ENCODE measurements at regions not wholly inside any gene's neighbourhood (a gene's known extent, or its start where the extent isn't known, plus 50 kb on each side); places are given as distances from the start of the nearest gene placed in this dataset.

DNA sequence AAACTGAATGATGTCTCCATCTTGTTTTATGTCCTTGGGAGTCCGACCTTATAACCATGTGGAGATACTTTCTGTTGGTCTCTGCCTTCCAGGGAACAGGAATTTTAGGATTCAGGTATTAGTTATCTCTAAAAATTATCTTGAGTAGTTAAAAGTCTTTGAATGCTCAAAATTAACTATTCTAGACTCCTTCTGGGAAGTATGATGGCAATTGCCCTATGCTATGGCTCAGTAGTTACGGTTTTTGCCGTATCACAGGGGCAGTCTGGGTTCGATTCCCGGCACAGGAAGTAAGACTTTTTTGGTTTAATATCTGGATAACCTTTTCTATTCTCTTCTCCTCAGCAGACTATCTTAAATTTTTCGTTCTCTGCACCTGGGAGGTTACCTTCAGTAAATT lies 708.7 kb upstream of the LRATD1 start (continued):
- TF ChIP-seq, protein P1, sequence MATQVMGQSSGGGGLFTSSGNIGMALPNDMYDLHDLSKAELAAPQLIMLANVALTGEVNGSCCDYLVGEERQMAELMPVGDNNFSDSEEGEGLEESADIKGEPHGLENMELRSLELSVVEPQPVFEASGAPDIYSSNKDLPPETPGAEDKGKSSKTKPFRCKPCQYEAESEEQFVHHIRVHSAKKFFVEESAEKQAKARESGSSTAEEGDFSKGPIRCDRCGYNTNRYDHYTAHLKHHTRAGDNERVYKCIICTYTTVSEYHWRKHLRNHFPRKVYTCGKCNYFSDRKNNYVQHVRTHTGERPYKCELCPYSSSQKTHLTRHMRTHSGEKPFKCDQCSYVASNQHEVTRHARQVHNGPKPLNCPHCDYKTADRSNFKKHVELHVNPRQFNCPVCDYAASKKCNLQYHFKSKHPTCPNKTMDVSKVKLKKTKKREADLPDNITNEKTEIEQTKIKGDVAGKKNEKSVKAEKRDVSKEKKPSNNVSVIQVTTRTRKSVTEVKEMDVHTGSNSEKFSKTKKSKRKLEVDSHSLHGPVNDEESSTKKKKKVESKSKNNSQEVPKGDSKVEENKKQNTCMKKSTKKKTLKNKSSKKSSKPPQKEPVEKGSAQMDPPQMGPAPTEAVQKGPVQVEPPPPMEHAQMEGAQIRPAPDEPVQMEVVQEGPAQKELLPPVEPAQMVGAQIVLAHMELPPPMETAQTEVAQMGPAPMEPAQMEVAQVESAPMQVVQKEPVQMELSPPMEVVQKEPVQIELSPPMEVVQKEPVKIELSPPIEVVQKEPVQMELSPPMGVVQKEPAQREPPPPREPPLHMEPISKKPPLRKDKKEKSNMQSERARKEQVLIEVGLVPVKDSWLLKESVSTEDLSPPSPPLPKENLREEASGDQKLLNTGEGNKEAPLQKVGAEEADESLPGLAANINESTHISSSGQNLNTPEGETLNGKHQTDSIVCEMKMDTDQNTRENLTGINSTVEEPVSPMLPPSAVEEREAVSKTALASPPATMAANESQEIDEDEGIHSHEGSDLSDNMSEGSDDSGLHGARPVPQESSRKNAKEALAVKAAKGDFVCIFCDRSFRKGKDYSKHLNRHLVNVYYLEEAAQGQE (IDR thresholded peaks at IDR 0.05; ENCODE audit: low read depth, low read length) = no peak
- TF ChIP-seq EZH2 (IDR thresholded peaks at IDR 0.05; ENCODE audit: borderline replicate concordance, control insufficient read depth, low read depth, low read length) = no peak
- no peak for TF ChIP-seq ZNF384 (IDR thresholded peaks at IDR 0.05; ENCODE audit: borderline replicate concordance, low read depth, low read length)
- TF ChIP-seq, protein P2, sequence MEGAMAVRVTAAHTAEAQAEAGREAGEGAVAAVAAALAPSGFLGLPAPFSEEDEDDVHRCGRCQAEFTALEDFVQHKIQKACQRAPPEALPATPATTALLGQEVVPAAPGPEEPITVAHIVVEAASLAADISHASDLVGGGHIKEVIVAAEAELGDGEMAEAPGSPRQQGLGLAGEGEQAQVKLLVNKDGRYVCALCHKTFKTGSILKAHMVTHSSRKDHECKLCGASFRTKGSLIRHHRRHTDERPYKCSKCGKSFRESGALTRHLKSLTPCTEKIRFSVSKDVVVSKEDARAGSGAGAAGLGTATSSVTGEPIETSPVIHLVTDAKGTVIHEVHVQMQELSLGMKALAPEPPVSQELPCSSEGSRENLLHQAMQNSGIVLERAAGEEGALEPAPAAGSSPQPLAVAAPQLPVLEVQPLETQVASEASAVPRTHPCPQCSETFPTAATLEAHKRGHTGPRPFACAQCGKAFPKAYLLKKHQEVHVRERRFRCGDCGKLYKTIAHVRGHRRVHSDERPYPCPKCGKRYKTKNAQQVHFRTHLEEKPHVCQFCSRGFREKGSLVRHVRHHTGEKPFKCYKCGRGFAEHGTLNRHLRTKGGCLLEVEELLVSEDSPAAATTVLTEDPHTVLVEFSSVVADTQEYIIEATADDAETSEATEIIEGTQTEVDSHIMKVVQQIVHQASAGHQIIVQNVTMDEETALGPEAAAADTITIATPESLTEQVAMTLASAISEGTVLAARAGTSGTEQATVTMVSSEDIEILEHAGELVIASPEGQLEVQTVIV (IDR thresholded peaks at IDR 0.05; ENCODE audit: borderline replicate concordance, partially characterized antibody) = no peak
- no peak for TF ChIP-seq CBX5 (IDR thresholded peaks at IDR 0.05; ENCODE audit: low read depth)
- TF ChIP-seq BACH1 (IDR thresholded peaks at IDR 0.05; ENCODE audit: borderline replicate concordance) = no peak

DNA sequence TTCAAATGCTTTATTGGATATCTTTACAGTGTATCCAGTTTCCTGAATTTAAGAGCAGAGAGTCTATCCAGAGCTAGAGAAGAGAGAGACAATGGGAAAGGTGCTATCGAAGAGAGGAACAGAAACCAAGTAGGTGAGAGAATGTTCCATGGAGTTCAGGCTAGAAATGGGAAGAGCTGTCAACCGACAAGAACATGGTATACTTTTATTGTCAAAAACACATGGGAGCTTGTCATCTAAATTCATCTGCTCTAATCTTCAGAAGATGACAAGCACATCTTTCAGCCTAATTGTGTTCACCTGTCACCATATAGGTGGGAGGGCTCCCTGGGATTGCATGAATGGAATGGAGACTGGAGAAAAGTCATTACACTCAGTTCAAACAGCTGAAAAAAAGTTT lies 690.4 kb upstream of the LRATD1 start:
- no peaks in the 10 kb centered on the region for H3K79me2 ChIP-seq (ENCODE audit: control insufficient read depth, insufficient read depth, low read length)
- intact Hi-C loops (cut with micrococcal nuclease; ENCODE audit: unreplicated experiment) (no loop called here), in situ Hi-C loops (cut with MboI) (no loop called here)
- FAIRE-seq = no peak
- H3K4me3 ChIP-seq = no peak overlapping the region
- no peak overlapping the region for H3K27ac ChIP-seq (ENCODE audit: control insufficient read depth, insufficient read depth)
- no peaks in the 10 kb centered on the region for H3K9me3 ChIP-seq (replicated peaks; ENCODE audit: control insufficient read depth, insufficient read depth, low read length)
- POLR2A ChIA-PET = no interaction called here
- BruUV-seq (replicated peaks) = no TSS peak
- DNase-seq (ENCODE audit: low read depth, low spot score) = no peak
- H4K20me1 ChIP-seq (ENCODE audit: control insufficient read depth, insufficient read depth) = no peaks in the 10 kb centered on the region
- WGBS (ENCODE audit: insufficient coverage, insufficient replicate concordance, low lambda C conversion rate, missing lambda C conversion rate) = 43% methylated on average over 2 of the region's 2 CpGs
- CTCF ChIA-PET = interaction anchor here (1.4 to 2.7 kb wide), 2 partner anchors 8 to 12 kb away, joined by 4 to 5 read pairs; no protein-coding TSS in a partner anchor
- H3K4me1 ChIP-seq (ENCODE audit: control insufficient read depth, insufficient read depth, low read length) = no peaks in the 10 kb centered on the region
- H3K36me3 ChIP-seq (ENCODE audit: control insufficient read depth in 2 of 2, insufficient read depth in 2 of 2, low read length in 1 of 2) = no peaks in the 10 kb centered on the region
- RAD21 ChIA-PET (ENCODE audit: unreplicated experiment) = no interaction called here
- SMC1A ChIA-PET (ENCODE audit: uncharacterized antibody, unreplicated experiment) = interaction anchor here (0.9 to 1.2 kb wide), 2 partner anchors 13 to 88 kb away, joined by 3 to 4 read pairs; no protein-coding TSS in a partner anchor
- no peak overlapping the region for H2AFZ ChIP-seq (ENCODE audit: control insufficient read depth, low read depth, low read length)
- ATAC-seq = no peak
- H3K27me3 ChIP-seq (replicated peaks in 1 of 2; ENCODE audit: control insufficient read depth in 2 of 2, insufficient read depth in 2 of 2, low read length in 1 of 2) = no peaks in the 10 kb centered on the region
- H3K4me2 ChIP-seq (ENCODE audit: control insufficient read depth, insufficient read depth) = no peak overlapping the region
- no peak overlapping the region for H3K9ac ChIP-seq (ENCODE audit: control insufficient read depth, insufficient read depth, low read length)
- TF ChIP-seq EZH2 (IDR thresholded peaks at IDR 0.05; ENCODE audit: borderline replicate concordance, control insufficient read depth, low read depth, low read length) (no peak), MTA3 (IDR thresholded peaks at IDR 0.05; ENCODE audit: borderline replicate concordance, low read length) (no peak), SIX5 (IDR thresholded peaks at IDR 0.05; ENCODE audit: low read depth, low read length, severe bottlenecking) (no peak), SMAD5 (IDR thresholded peaks at IDR 0.05; ENCODE audit: low read depth) (no peak), TCF3 (IDR thresholded peaks at IDR 0.05; ENCODE audit: borderline replicate concordance, insufficient read depth, low read depth, low read length) (no peak), SMAD1 (IDR thresholded peaks at IDR 0.05; ENCODE audit: low read depth, partially characterized antibody) (no peak), SP1 (IDR thresholded peaks at IDR 0.05; ENCODE audit: low read depth, low read length) (no peak), YBX1 (IDR thresholded peaks at IDR 0.05) (no peak), GABPA (IDR thresholded peaks at IDR 0.05; ENCODE audit: low read depth) (no peak), RBBP5 (conservative IDR thresholded peaks at IDR 0.05) (no peak), ZNF622 (IDR thresholded peaks at IDR 0.05) (no peak)
- TF ChIP-seq, protein P3, sequence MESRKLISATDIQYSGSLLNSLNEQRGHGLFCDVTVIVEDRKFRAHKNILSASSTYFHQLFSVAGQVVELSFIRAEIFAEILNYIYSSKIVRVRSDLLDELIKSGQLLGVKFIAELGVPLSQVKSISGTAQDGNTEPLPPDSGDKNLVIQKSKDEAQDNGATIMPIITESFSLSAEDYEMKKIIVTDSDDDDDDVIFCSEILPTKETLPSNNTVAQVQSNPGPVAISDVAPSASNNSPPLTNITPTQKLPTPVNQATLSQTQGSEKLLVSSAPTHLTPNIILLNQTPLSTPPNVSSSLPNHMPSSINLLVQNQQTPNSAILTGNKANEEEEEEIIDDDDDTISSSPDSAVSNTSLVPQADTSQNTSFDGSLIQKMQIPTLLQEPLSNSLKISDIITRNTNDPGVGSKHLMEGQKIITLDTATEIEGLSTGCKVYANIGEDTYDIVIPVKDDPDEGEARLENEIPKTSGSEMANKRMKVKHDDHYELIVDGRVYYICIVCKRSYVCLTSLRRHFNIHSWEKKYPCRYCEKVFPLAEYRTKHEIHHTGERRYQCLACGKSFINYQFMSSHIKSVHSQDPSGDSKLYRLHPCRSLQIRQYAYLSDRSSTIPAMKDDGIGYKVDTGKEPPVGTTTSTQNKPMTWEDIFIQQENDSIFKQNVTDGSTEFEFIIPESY (IDR thresholded peaks at IDR 0.05) = no peak
